CD4-positive, alpha-beta T cell (primary cell): ENCODE measurements at regions not wholly inside any gene's neighbourhood (a gene's known extent, or its start where the extent isn't known, plus 50 kb on each side); places are given as distances from the start of the nearest gene placed in this dataset.
A peak's percentile ranks its signal among the peaks of the same experiment; 100 is the strongest.
"Not testable (repeated sequence)": the region's sequence is repeated elsewhere in the genome, so short reads cannot be mapped to it uniquely, and the experiment has no call there.

Experiments
- ATAC-seq: fragments of 200-7000 bp; cut with Tn5 transposase; one replicate; pipeline ENCODE4 v1.10.0; 2022; ENCODE audit warnings: mild to moderate bottlenecking; ENCODE audit not compliant: poor library complexity
- CTCF ChIA-PET: fragments of 350-600 bp; sonication (Branson Sonifier 250); formaldehyde crosslinking; loops from one replicate; lab custom pipeline; 2021; ENCODE audit warnings: antibody characterized with exemption, inconsistent platforms; lab: Charles Lee
- POLR2A ChIA-PET: fragments of 350-600 bp; sonication (Branson Sonifier 250); formaldehyde crosslinking; loops from one replicate; lab custom pipeline; 2021; ENCODE audit warnings: antibody characterized with exemption, inconsistent platforms; lab: Charles Lee
- DNase-seq, 14 experiments: peaks; one replicate each; pipeline ENCODE4 v3.0.0-alpha.2; 2013 to 2020; ENCODE audit warnings: mixed read lengths in 2 of 14
- H3K27ac ChIP-seq, 2 donors: one replicate each; pipeline versions ENCODE4 v1.5.1 to v1.7.0; 2013; ENCODE audit warnings: low read length in 2 of 2, low read depth in 1 of 2, mild to moderate bottlenecking in 1 of 2
- H3K27me3 ChIP-seq, 2 experiments: 1 replicate in 1 of 2; 2 replicates in 1 of 2; pipeline versions ENCODE4 v1.6.1 to v1.7.0; 2013; ENCODE audit warnings: low read length in 2 of 2, control low read depth in 1 of 2, mild to moderate bottlenecking in 1 of 2, moderate library complexity in 1 of 2; ENCODE audit not compliant: insufficient read depth in 2 of 2, control insufficient read depth in 1 of 2
- H3K36me3 ChIP-seq: one replicate; pipeline ENCODE4 v1.6.1; 2013; ENCODE audit warnings: low read length, control low read depth; ENCODE audit not compliant: insufficient read depth
- H3K4me1 ChIP-seq: one replicate; pipeline ENCODE4 v1.6.1; 2013; ENCODE audit warnings: low read length, control low read depth; ENCODE audit not compliant: insufficient read depth
- H3K4me3 ChIP-seq: one replicate; pipeline ENCODE4 v1.5.1; 2013; ENCODE audit warnings: mild to moderate bottlenecking, low read length, moderate library complexity
- H3K9me3 ChIP-seq, 2 experiments: 1 replicate in 1 of 2; 2 replicates in 1 of 2; pipeline versions ENCODE4 v1.6.1 to v1.7.0; 2013; ENCODE audit warnings: low read length in 2 of 2, mild to moderate bottlenecking in 2 of 2, control low read depth in 1 of 2, moderate library complexity in 1 of 2; ENCODE audit not compliant: control insufficient read depth in 1 of 2, insufficient read depth in 1 of 2
- H3K27ac Mint-ChIP-seq: one replicate; pipeline ENCODE4 v1.8.0; 2020; ENCODE audit warnings: mixed read lengths
- H3K27me3 Mint-ChIP-seq: one replicate; pipeline ENCODE4 v1.8.0; 2021; ENCODE audit warnings: mixed read lengths
- H3K36me3 Mint-ChIP-seq: one replicate; pipeline ENCODE4 v1.8.0; 2021; ENCODE audit warnings: low read depth, mixed read lengths
- H3K4me1 Mint-ChIP-seq: one replicate; pipeline ENCODE4 v1.8.0; 2021; ENCODE audit warnings: low read depth, mixed read lengths
- H3K4me3 Mint-ChIP-seq: one replicate; pipeline ENCODE4 v1.8.0; 2020; ENCODE audit warnings: mild to moderate bottlenecking, mixed read lengths
- H3K9me3 Mint-ChIP-seq: one replicate; pipeline ENCODE4 v1.8.0; 2020; ENCODE audit warnings: mixed read lengths
- intact Hi-C, 2 experiments: fragments of 100-400 bp; cut with DNase I in 1 of 2; cut with micrococcal nuclease in 1 of 2; formaldehyde crosslinking; loops; one replicate each; pipeline versions ENCODE4 v1.15.1 to v1.9.0; 2023 to 2025; cut with DNase I, micrococcal nuclease
- TF ChIP-seq, protein P1 (sequence below): fragments of 200-600 bp; IDR thresholded peaks from one replicate; pipeline ENCODE4 v1.8.0; 2022; ENCODE audit warnings: antibody characterized with exemption, mild to moderate bottlenecking

- H3K9me3 Mint-ChIP-seq, result peaks cover 3% of the 10 kb centered on the region
- Histone ChIP-seq H3K27ac (no peak overlapping the region), H3K27me3 (no peaks in the 10 kb centered on the region), H3K9me3 (peaks cover 0 to 5% of the 10 kb centered on the region in 2 experiments), H3K4me1 (no peaks in the 10 kb centered on the region), H3K36me3 (no peaks in the 10 kb centered on the region), H3K4me3 (no peak overlapping the region)
- DNase-seq, result no peak
- H3K27ac Mint-ChIP-seq, result no peak overlapping the region
- TF ChIP-seq, protein P1, sequence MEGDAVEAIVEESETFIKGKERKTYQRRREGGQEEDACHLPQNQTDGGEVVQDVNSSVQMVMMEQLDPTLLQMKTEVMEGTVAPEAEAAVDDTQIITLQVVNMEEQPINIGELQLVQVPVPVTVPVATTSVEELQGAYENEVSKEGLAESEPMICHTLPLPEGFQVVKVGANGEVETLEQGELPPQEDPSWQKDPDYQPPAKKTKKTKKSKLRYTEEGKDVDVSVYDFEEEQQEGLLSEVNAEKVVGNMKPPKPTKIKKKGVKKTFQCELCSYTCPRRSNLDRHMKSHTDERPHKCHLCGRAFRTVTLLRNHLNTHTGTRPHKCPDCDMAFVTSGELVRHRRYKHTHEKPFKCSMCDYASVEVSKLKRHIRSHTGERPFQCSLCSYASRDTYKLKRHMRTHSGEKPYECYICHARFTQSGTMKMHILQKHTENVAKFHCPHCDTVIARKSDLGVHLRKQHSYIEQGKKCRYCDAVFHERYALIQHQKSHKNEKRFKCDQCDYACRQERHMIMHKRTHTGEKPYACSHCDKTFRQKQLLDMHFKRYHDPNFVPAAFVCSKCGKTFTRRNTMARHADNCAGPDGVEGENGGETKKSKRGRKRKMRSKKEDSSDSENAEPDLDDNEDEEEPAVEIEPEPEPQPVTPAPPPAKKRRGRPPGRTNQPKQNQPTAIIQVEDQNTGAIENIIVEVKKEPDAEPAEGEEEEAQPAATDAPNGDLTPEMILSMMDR, result no peak
- H3K36me3 Mint-ChIP-seq, result no peaks in the 10 kb centered on the region
- ATAC-seq, result no peak
- intact Hi-C loops, result no loop called here
- H3K27me3 Mint-ChIP-seq, result no peaks in the 10 kb centered on the region
- ChIA-PET CTCF (no interaction called here), POLR2A (no interaction called here)
- H3K4me3 Mint-ChIP-seq, result no peak overlapping the region
- H3K4me1 Mint-ChIP-seq, result no peaks in the 10 kb centered on the region
Observed at GRCh38 chr2:190748966-190749365, 100.1 kb downstream of the NAB1 start.

GRCh38 chr2:190755772-190756415, 107.0 kb downstream of the NAB1 start:
- H3K4me3 Mint-ChIP-seq, result no peak overlapping the region
- POLR2A ChIA-PET, result no interaction called here
- H3K27ac Mint-ChIP-seq, result no peak overlapping the region
- no peaks in the 10 kb centered on the region for H3K36me3 Mint-ChIP-seq
- no peaks in the 10 kb centered on the region for H3K4me1 ChIP-seq
- H3K27me3 ChIP-seq, result no peaks in the 10 kb centered on the region
- DNase-seq (no peak), ATAC-seq (no peak)
- no peak overlapping the region for H3K27ac ChIP-seq
- peaks cover 3% of the 10 kb centered on the region for H3K9me3 Mint-ChIP-seq
- no peaks in the 10 kb centered on the region for H3K9me3 ChIP-seq
- H3K27me3 Mint-ChIP-seq, result no peaks in the 10 kb centered on the region
- H3K36me3 ChIP-seq, result no peaks in the 10 kb centered on the region
- TF ChIP-seq, protein P1, result no peak
- intact Hi-C loops, result no loop called here
- H3K4me3 ChIP-seq, result no peak overlapping the region
- H3K4me1 Mint-ChIP-seq, result no peaks in the 10 kb centered on the region
- CTCF ChIA-PET, result no interaction called here

DNA sequence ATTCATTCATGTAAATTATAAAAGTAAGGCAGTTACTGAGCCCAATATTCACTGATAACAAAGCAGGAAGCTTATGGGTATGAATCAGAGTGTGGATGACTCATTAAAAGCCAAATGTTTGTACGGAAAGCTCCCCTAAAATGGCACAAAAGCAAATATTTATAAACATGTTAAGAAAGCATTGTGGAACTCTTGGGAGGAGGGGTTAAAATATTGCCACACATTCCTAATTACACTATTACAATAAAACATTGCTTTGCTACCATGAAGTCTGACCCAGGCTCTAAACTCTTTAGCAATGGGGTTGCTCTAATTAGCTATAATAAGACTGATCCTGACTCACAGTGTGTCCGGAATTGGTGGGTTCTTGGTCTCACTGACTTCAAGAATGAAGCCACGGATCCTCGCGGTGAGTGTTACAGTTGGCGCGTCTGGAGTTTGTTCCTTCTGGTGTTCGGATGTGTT, 110.9 kb downstream of the NAB1 start:
- H3K9me3 ChIP-seq, result no peaks in the 10 kb centered on the region
- ATAC-seq, result no peak
- H3K27ac ChIP-seq, result no peak overlapping the region
- H3K27me3 ChIP-seq, result no peaks in the 10 kb centered on the region
- TF ChIP-seq, protein P1, result no peak
- no peaks in the 10 kb centered on the region for H3K4me1 ChIP-seq
- H3K9me3 Mint-ChIP-seq, result no peaks in the 10 kb centered on the region
- peaks cover 5% of the 10 kb centered on the region for H3K4me1 Mint-ChIP-seq
- no peak overlapping the region for H3K27ac Mint-ChIP-seq
- CTCF ChIA-PET, result no interaction called here
- intact Hi-C loops, result no loop called here
- no peak overlapping the region for H3K4me3 ChIP-seq
- no peaks in the 10 kb centered on the region for H3K27me3 Mint-ChIP-seq
- POLR2A ChIA-PET, result no interaction called here
- DNase-seq, result no peak
- no peaks in the 10 kb centered on the region for H3K36me3 Mint-ChIP-seq
- no peaks in the 10 kb centered on the region for H3K36me3 ChIP-seq
- no peak overlapping the region for H3K4me3 Mint-ChIP-seq

- POLR2A ChIA-PET, H3K27me3 Mint-ChIP-seq, H3K27ac ChIP-seq, H3K9me3 Mint-ChIP-seq, ATAC-seq, H3K9me3 ChIP-seq, H3K36me3 Mint-ChIP-seq, intact Hi-C loops, H3K27me3 ChIP-seq, CTCF ChIA-PET, H3K36me3 ChIP-seq, H3K4me1 Mint-ChIP-seq, H3K4me1 ChIP-seq, H3K27ac Mint-ChIP-seq, H3K4me3 ChIP-seq: not testable (repeated sequence)
- peak in 1 of 14 experiments; percentile 10 for DNase-seq
- H3K4me3 Mint-ChIP-seq, result peak overlapping the region; percentile 67
Observed at GRCh38 chr2:190760353-190761150, 111.7 kb downstream of the NAB1 start.

- H3K36me3 ChIP-seq, POLR2A ChIA-PET, DNase-seq, CTCF ChIA-PET, H3K27ac Mint-ChIP-seq, intact Hi-C loops, H3K27me3 Mint-ChIP-seq, H3K9me3 ChIP-seq, H3K27ac ChIP-seq, H3K36me3 Mint-ChIP-seq, H3K9me3 Mint-ChIP-seq, H3K4me1 ChIP-seq, H3K4me1 Mint-ChIP-seq, ATAC-seq, H3K4me3 ChIP-seq, H3K27me3 ChIP-seq: not testable (repeated sequence)
- peak overlapping the region; percentile 54 for H3K4me3 Mint-ChIP-seq
Observed at GRCh38 chr2:190761216-190761615, 112.3 kb downstream of the NAB1 start.
